ENCODE measurements at regions not wholly inside any gene's neighbourhood (a gene's known extent, or its start where the extent isn't known, plus 50 kb on each side); places are given as distances from the start of the nearest gene placed in this dataset.

- no peak overlapping the region for H3K4me3 ChIP-seq (replicated peaks; ENCODE audit: low read depth, low read length)
- no peak for TF ChIP-seq CTCF (IDR thresholded peaks at IDR 0.05; ENCODE audit: low read depth, low read length, missing control alignments)
- peak; percentile 63 for DNase-seq (ENCODE audit: extremely low read depth, low read depth)
Measured at GRCh38 chr21:36532769-36533467, 53.0 kb upstream of the CLDN14 start.

DNA sequence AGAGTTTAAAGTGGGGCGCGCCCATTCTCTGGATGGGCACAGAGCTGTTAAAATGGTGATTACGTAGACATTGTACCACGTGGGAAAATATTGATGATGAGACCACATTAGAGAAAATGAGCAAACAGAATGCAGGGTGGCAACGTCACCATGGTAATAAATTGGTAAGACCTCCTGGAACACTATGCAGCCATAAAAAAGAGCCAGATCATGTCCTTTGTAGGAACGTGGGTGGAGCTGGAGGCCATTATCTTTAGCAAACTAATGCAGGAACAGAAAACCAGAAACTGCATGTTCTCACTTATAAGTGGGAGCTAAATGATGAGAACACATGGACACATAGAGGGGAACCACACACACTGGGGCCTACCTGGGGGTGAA, 53.5 kb upstream of the CLDN14 start:
- H3K4me3 ChIP-seq (replicated peaks; ENCODE audit: low read depth, low read length), result no peak overlapping the region
- DNase-seq (ENCODE audit: extremely low read depth, low read depth), result no peak
- TF ChIP-seq CTCF (IDR thresholded peaks at IDR 0.05; ENCODE audit: low read depth, low read length, missing control alignments), result no peak

GRCh38 chr21:36534656-36535055, 54.7 kb upstream of the CLDN14 start:
- TF ChIP-seq CTCF (IDR thresholded peaks at IDR 0.05; ENCODE audit: low read depth, low read length, missing control alignments), result no peak
- no peak overlapping the region for H3K4me3 ChIP-seq (replicated peaks; ENCODE audit: low read depth, low read length)
- DNase-seq (ENCODE audit: extremely low read depth, low read depth), result no peak

GRCh38 chr21:36535618-36536241, 55.8 kb upstream of the CLDN14 start:
- no peak overlapping the region for H3K4me3 ChIP-seq (replicated peaks; ENCODE audit: low read depth, low read length)
- no peak for DNase-seq (ENCODE audit: extremely low read depth, low read depth)
- TF ChIP-seq CTCF (IDR thresholded peaks at IDR 0.05; ENCODE audit: low read depth, low read length, missing control alignments), result no peak

DNA sequence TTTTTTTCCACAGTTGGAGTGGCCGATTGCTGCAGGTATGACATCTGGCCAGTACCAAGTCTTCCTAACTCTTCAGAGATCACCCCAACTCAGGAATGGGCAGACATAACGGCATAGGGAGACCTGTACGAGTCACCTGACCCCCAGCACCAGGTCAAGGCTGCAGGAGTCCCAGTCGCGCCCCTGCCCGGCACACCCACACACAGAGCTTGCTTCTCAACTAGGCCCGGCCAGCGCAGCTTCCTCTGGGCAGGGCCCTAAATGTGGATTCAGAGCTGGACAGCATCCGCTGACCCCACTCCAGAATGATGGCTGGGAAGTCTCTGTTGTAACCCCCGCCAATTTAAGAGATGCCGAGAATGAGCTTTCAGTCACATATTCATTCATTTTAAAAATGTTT, 58.8 kb upstream of the CLDN14 start:
- TF ChIP-seq CTCF (IDR thresholded peaks at IDR 0.05; ENCODE audit: low read depth, low read length, missing control alignments), result no peak
- H3K4me3 ChIP-seq (replicated peaks; ENCODE audit: low read depth, low read length), result no peak overlapping the region
- no peak for DNase-seq (ENCODE audit: extremely low read depth, low read depth)

- no peak overlapping the region for H3K4me3 ChIP-seq (replicated peaks; ENCODE audit: low read depth, low read length)
- DNase-seq (ENCODE audit: extremely low read depth, low read depth), result no peak
- no peak for TF ChIP-seq CTCF (IDR thresholded peaks at IDR 0.05; ENCODE audit: low read depth, low read length, missing control alignments)
Measured at GRCh38 chr21:36539434-36540150, 59.7 kb upstream of the CLDN14 start.

Data from HFF-Myc (cell line).